Ishikawa (cell line): ENCODE measurements at regions not wholly inside any gene's neighbourhood (a gene's known extent, or its start where the extent isn't known, plus 50 kb on each side); places are given as distances from the start of the nearest gene placed in this dataset.

Experiments used
- CEBPB ChIP-seq: IDR thresholded peaks from 2 replicates; pipeline ENCODE4 v1.6.1; 2012
- CREB1 ChIP-seq: IDR thresholded peaks from 2 replicates; pipeline ENCODE4 v1.6.1; 2012; ENCODE audit warnings: low read depth
- EGR1 ChIP-seq: IDR thresholded peaks from 2 replicates; pipeline ENCODE4 v1.6.1; 2012
- EP300 ChIP-seq: IDR thresholded peaks from 2 replicates; pipeline ENCODE4 v1.6.1; 2012; ENCODE audit warnings: borderline replicate concordance
- FOXM1 ChIP-seq: IDR thresholded peaks from 2 replicates; pipeline ENCODE4 v1.6.1; 2012; ENCODE audit warnings: low read depth, borderline replicate concordance
- NFIC ChIP-seq: IDR thresholded peaks from 2 replicates; pipeline ENCODE4 v1.6.1; 2012
- RAD21 ChIP-seq: IDR thresholded peaks from 2 replicates; pipeline ENCODE4 v1.6.1; 2012; ENCODE audit warnings: low read depth
- TAF1 ChIP-seq: IDR thresholded peaks from 2 replicates; pipeline ENCODE4 v1.6.1; 2012; ENCODE audit warnings: low read depth, mild to moderate bottlenecking
- TCF12 ChIP-seq: IDR thresholded peaks from 2 replicates; pipeline ENCODE4 v1.6.1; 2012; ENCODE audit warnings: low read depth
- TEAD4 ChIP-seq: IDR thresholded peaks from 2 replicates; pipeline ENCODE4 v1.6.1; 2012
- YY1 ChIP-seq: IDR thresholded peaks from 2 replicates; pipeline ENCODE4 v1.6.1; 2012; ENCODE audit warnings: low read depth
- ZBTB7A ChIP-seq: IDR thresholded peaks from 2 replicates; pipeline ENCODE4 v1.6.1; 2012; ENCODE audit warnings: low read depth
- TF ChIP-seq, protein P1 (sequence below): IDR thresholded peaks from 2 replicates; pipeline ENCODE4 v1.6.1; 2012
- TF ChIP-seq, protein P2 (sequence below): IDR thresholded peaks from 2 replicates; pipeline ENCODE4 v1.6.1; 2012; ENCODE audit warnings: low read depth, mild to moderate bottlenecking

DNA sequence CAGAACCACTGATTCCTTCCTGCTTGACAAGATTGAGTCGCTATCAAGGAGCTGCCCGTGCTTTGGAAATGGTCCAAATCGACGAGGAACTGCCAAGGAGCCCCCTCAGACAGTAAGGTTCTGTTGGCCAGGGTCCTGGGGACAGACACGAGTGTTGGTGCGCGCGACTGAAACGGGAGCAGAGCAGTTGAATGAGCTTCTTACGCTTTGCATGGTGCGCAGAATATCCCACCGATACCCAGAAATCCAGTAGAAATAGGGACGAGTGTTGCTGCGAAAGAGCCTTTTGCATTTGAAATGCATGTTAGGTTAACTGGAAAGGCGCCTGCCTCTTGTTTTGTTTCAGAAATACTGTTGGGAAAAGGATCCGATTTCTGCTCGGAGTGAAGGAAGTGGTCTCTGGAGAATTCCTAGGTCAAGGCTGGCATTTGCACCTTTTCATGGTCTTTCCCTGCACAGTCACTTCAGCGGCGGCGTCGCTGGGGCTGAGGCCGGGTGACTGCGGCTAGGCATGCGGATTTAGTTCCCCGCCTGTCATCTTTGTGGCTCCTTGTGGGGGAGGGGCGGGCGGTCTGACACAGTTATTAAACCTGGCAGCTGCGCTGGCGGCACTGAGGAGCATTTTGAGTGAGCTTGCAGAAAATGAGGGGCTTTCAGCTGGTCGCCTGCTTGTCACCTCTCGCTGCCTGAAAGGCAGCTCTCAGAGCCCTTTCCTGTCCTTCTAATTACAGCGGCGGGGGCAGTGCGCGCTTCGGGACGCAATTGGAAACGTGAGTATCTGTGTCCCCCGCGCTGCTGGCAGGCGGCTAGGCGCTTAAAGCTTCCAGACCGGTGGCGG, 51.5 kb upstream of the TRIM2 start:
- TF ChIP-seq EP300 (no peak), FOXM1 (no peak; the same call in 1 of the 2 replicates), NFIC (peak; percentile 33), EGR1 (no peak), YY1 (no peak), TAF1 (peak; percentile 11; the same call in 1 of the 2 replicates), ZBTB7A (0 out of 2 replicates have a peak, but pooled peaks have one; percentile 23), RAD21 (peak; percentile 8; the same call in 1 of the 2 replicates), CEBPB (no peak), TCF12 (peak; percentile 17; the same call in 1 of the 2 replicates), CREB1 (no peak), TEAD4 (peak; percentile 9; the same call in 1 of the 2 replicates)
- TF ChIP-seq, protein P1, sequence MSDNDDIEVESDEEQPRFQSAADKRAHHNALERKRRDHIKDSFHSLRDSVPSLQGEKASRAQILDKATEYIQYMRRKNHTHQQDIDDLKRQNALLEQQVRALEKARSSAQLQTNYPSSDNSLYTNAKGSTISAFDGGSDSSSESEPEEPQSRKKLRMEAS = peak; percentile 52
- TF ChIP-seq, protein P2, sequence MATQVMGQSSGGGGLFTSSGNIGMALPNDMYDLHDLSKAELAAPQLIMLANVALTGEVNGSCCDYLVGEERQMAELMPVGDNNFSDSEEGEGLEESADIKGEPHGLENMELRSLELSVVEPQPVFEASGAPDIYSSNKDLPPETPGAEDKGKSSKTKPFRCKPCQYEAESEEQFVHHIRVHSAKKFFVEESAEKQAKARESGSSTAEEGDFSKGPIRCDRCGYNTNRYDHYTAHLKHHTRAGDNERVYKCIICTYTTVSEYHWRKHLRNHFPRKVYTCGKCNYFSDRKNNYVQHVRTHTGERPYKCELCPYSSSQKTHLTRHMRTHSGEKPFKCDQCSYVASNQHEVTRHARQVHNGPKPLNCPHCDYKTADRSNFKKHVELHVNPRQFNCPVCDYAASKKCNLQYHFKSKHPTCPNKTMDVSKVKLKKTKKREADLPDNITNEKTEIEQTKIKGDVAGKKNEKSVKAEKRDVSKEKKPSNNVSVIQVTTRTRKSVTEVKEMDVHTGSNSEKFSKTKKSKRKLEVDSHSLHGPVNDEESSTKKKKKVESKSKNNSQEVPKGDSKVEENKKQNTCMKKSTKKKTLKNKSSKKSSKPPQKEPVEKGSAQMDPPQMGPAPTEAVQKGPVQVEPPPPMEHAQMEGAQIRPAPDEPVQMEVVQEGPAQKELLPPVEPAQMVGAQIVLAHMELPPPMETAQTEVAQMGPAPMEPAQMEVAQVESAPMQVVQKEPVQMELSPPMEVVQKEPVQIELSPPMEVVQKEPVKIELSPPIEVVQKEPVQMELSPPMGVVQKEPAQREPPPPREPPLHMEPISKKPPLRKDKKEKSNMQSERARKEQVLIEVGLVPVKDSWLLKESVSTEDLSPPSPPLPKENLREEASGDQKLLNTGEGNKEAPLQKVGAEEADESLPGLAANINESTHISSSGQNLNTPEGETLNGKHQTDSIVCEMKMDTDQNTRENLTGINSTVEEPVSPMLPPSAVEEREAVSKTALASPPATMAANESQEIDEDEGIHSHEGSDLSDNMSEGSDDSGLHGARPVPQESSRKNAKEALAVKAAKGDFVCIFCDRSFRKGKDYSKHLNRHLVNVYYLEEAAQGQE = no peak
